GM12891 (cell line): ENCODE measurements at regions not wholly inside any gene's neighbourhood (a gene's known extent, or its start where the extent isn't known, plus 50 kb on each side); places are given as distances from the start of the nearest gene placed in this dataset.

ENCODE experiments used
- PAX5 ChIP-seq: IDR thresholded peaks from 2 replicates; pipeline ENCODE4 v1.6.1; 2011; ENCODE audit warnings: low read length, moderate library complexity, mild to moderate bottlenecking; ENCODE audit not compliant: insufficient read depth, severe bottlenecking
- POLR2A ChIP-seq: IDR thresholded peaks from 2 replicates; pipeline ENCODE4 v1.6.1; 2011; ENCODE audit warnings: low read depth, low read length, control low read depth
- POLR2AphosphoS5 ChIP-seq: IDR thresholded peaks from 2 replicates; pipeline ENCODE4 v1.6.1; 2011; ENCODE audit warnings: low read depth, low read length, control low read depth
- POU2F2 ChIP-seq: IDR thresholded peaks from 2 replicates; pipeline ENCODE4 v1.6.1; 2011; ENCODE audit warnings: low read depth, mild to moderate bottlenecking, control low read depth, low read length, moderate library complexity
- SPI1 ChIP-seq: IDR thresholded peaks from 2 replicates; pipeline ENCODE4 v1.6.1; 2011; ENCODE audit warnings: low read depth, low read length, control low read depth
- TAF1 ChIP-seq: IDR thresholded peaks from 2 replicates; pipeline ENCODE4 v1.6.1; 2011; ENCODE audit warnings: low read depth, low read length, control low read depth

DNA sequence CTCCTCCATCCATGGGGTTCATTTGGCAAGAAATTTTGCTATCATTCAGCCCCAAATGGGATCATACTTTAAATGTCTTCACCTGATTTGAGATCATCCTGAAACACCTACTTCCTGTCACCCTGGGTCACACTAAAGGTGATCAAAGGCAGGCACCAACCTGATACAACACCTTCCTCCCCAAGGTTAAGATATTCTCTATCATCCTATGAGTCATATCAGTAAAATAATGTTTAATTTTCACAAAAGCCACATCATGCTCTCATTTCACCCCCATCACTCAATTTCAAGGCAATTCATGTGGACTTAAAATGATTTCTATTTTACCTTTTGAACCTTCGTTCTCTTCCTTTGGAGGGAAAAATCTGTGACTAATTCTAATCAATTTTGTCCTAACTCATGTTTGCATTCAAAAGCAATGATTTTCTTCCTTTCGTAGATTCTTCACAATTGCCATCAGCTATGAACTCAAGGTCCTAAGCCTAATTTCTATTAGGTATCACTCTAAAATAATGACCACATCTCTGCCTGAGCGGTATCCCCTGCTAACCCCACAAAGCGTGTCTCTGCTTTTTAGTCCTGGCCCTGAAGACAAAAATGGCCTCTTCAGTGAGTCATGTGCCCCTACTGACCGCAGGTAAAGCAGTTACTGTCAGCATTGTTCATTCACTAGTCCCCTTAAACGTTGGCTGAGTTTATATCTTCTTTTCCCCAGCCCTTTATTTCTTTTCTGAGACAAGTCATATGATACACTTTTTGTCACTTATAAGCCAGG is 139.0 kb downstream of the SPRY2 start:
- TF ChIP-seq POLR2A: no peak
- no peak for TF ChIP-seq TAF1
- no peak for TF ChIP-seq POLR2AphosphoS5
- TF ChIP-seq SPI1: no peak
- no peak for TF ChIP-seq POU2F2
- no peak for TF ChIP-seq PAX5
